IMR-90 (cell line): ENCODE measurements at regions not wholly inside any gene's neighbourhood (a gene's known extent, or its start where the extent isn't known, plus 50 kb on each side); places are given as distances from the start of the nearest gene placed in this dataset.
A peak's percentile ranks its signal among the peaks of the same experiment; 100 is the strongest.

Experiments used
- ATAC-seq: fragments of 200-7000 bp; cut with Tn5 transposase; 2 replicates; pipeline ENCODE4 v1.9.1; 2020; ENCODE audit warnings: low read depth, mild to moderate bottlenecking, moderate library complexity
- BruUV-seq: library from RNA; stranded (reverse); fragments of 400-500 nt; replicated peaks from 2 replicates; lab custom pipeline; 2021; lab: Mats Ljungman, UMichigan
- CTCF ChIA-PET: fragments of 300-600 bp; formaldehyde crosslinking; extraction: SDS; loops from one replicate; lab custom pipeline; 2021; ENCODE audit warnings: antibody characterized with exemption; lab: Yijun Ruan, JAX
- POLR2A ChIA-PET: fragments of 300-600 bp; sonication (Branson Sonifier 250); formaldehyde crosslinking; loops from one replicate; lab custom pipeline; 2022; ENCODE audit warnings: antibody characterized with exemption; ENCODE audit not compliant: unreplicated experiment; lab: Charles Lee
- DNase-seq: peaks from one replicate; pipeline ENCODE4 v3.0.0; 2013
- H2AFZ ChIP-seq: replicated peaks from 2 replicates; pipeline ENCODE3; 2013; ENCODE audit warnings: low read length, mild to moderate bottlenecking; ENCODE audit not compliant: poor library complexity
- H2AK5ac ChIP-seq: 2 replicates; pipeline ENCODE4 v1.6.1; 2013; ENCODE audit warnings: low read depth, low read length, inconsistent platforms
- H2AK9ac ChIP-seq: replicated peaks from 2 replicates; pipeline ENCODE3; 2013; ENCODE audit warnings: mild to moderate bottlenecking, low read depth, low read length, moderate library complexity; ENCODE audit not compliant: poor library complexity
- H2BK120ac ChIP-seq: 2 replicates; pipeline ENCODE4 v1.6.1; 2013; ENCODE audit warnings: low read depth, low read length, inconsistent platforms
- H2BK15ac ChIP-seq: 3 replicates; pipeline ENCODE4 v1.6.1; 2013; ENCODE audit warnings: low read depth, low read length, inconsistent platforms
- H2BK20ac ChIP-seq: 2 replicates; pipeline ENCODE4 v1.6.1; 2013; ENCODE audit warnings: low read depth, mild to moderate bottlenecking, inconsistent platforms, low read length, moderate library complexity
- H2BK5ac ChIP-seq: 2 replicates; pipeline ENCODE4 v1.6.1; 2013; ENCODE audit warnings: mild to moderate bottlenecking, low read depth, low read length, inconsistent platforms; ENCODE audit not compliant: poor library complexity, severe bottlenecking
- H3K14ac ChIP-seq: replicated peaks from 2 replicates; pipeline ENCODE4 v1.6.1; 2013; ENCODE audit warnings: low read depth, low read length, inconsistent platforms
- H3K18ac ChIP-seq: 2 replicates; pipeline ENCODE4 v1.6.1; 2013; ENCODE audit warnings: low read depth, low read length, control low read depth
- H3K23ac ChIP-seq: 2 replicates; pipeline ENCODE4 v1.6.1; 2013; ENCODE audit warnings: low read depth, low read length, inconsistent platforms
- H3K27ac ChIP-seq: 2 replicates; pipeline ENCODE4 v1.5.1; 2013; ENCODE audit warnings: mild to moderate bottlenecking, control low read depth, low read length; ENCODE audit not compliant: insufficient read depth
- H3K27me3 ChIP-seq: 2 replicates; pipeline ENCODE4 v1.6.1; 2013; ENCODE audit warnings: low read length; ENCODE audit not compliant: control insufficient read depth, insufficient read depth
- H3K36me3 ChIP-seq: 2 replicates; pipeline ENCODE4 v1.6.1; 2013; ENCODE audit warnings: low read length, mixed read lengths; ENCODE audit not compliant: control insufficient read depth, insufficient read depth
- H3K4ac ChIP-seq: 2 replicates; pipeline ENCODE4 v1.6.1; 2013; ENCODE audit warnings: low read depth, low read length, inconsistent platforms
- H3K4me1 ChIP-seq: 2 replicates; pipeline ENCODE4 v1.6.1; 2013; ENCODE audit warnings: low read length, mixed read lengths; ENCODE audit not compliant: control insufficient read depth, insufficient read depth
- H3K4me2 ChIP-seq: 2 replicates; pipeline ENCODE4 v1.6.1; 2013; ENCODE audit warnings: low read depth, mild to moderate bottlenecking, control low read depth, low read length, moderate library complexity
- H3K4me3 ChIP-seq: 2 replicates; pipeline ENCODE4 v1.5.1; 2013; ENCODE audit warnings: low read depth, mild to moderate bottlenecking, control low read depth, low read length, moderate library complexity; ENCODE audit not compliant: insufficient read depth
- H3K56ac ChIP-seq: 2 replicates; pipeline ENCODE4 v1.6.1; 2013; ENCODE audit warnings: low read length, inconsistent platforms; ENCODE audit not compliant: insufficient read depth; ENCODE audit errors: extremely low read depth
- H3K79me1 ChIP-seq, 2 experiments: 2 replicates each; pipeline ENCODE4 v1.6.1; 2013; ENCODE audit warnings: low read length in 2 of 2, inconsistent platforms in 1 of 2, low read depth in 1 of 2
- H3K9ac ChIP-seq: 2 replicates; pipeline ENCODE4 v1.6.1; 2013; ENCODE audit warnings: low read depth, low read length, control low read depth
- H3K9me1 ChIP-seq: 2 replicates; pipeline ENCODE4 v1.6.1; 2013; ENCODE audit warnings: low read length, inconsistent platforms; ENCODE audit not compliant: insufficient read depth
- H3K9me3 ChIP-seq: 2 replicates; pipeline ENCODE4 v1.6.1; 2013; ENCODE audit warnings: low read length; ENCODE audit not compliant: control insufficient read depth, insufficient read depth
- H4K20me1 ChIP-seq: 2 replicates; pipeline ENCODE4 v1.6.1; 2013; ENCODE audit warnings: low read length, inconsistent platforms; ENCODE audit not compliant: insufficient read depth
- H4K5ac ChIP-seq: 2 replicates; pipeline ENCODE4 v1.6.1; 2013; ENCODE audit warnings: mild to moderate bottlenecking, low read depth, low read length, control low read depth
- H4K8ac ChIP-seq, 2 experiments: 2 replicates each; pipeline ENCODE4 v1.6.1; 2013; ENCODE audit warnings: low read depth in 2 of 2, low read length in 2 of 2, control low read depth in 1 of 2, inconsistent platforms in 1 of 2
- H4K91ac ChIP-seq: 2 replicates; pipeline ENCODE4 v1.6.1; 2013; ENCODE audit warnings: low read depth, low read length, inconsistent platforms; ENCODE audit not compliant: insufficient read depth
- BHLHE40 ChIP-seq: fragments of 150-350 bp; IDR thresholded peaks from 2 replicates; pipeline ENCODE4 v1.6.1; 2016; ENCODE audit warnings: mild to moderate bottlenecking, low read depth, low read length
- FOS ChIP-seq: fragments of 150-350 bp; IDR thresholded peaks from 2 replicates; pipeline ENCODE4 v1.6.1; 2016; ENCODE audit warnings: low read depth, low read length
- POLR2A ChIP-seq: IDR thresholded peaks from 2 replicates; pipeline ENCODE4 v1.6.1; 2012; ENCODE audit warnings: mild to moderate bottlenecking, low read depth, low read length
- RAD21 ChIP-seq: IDR thresholded peaks from 2 replicates; pipeline ENCODE4 v1.6.1; 2012; ENCODE audit warnings: low read length, improper control_type of control experiment
- SMC3 ChIP-seq: fragments of 150-350 bp; IDR thresholded peaks from 2 replicates; pipeline ENCODE4 v1.6.1; 2016; ENCODE audit warnings: low read depth, mild to moderate bottlenecking, antibody characterized with exemption, low read length, moderate library complexity
- WGBS, 2 experiments: methylation state at CpG; one replicate each; pipeline versions ENCODE4 v1.1.5 to v1.1.7; 2013; ENCODE audit warnings: missing lambda C conversion rate in 2 of 2; ENCODE audit not compliant: insufficient read length in 1 of 2; ENCODE audit errors: extremely low coverage in 2 of 2; 5-methylcytosine and 5-hydroxymethylcytosine counted together
- dilution Hi-C: fragments of 300-500 bp; cut with HindIII; formaldehyde crosslinking; loops from one replicate; pipeline ENCODE4 v1.14.3; 2018; ENCODE audit warnings: low sequenced_read_pairs; ENCODE audit not compliant: unreplicated experiment
- in situ Hi-C: fragments of 300-500 bp; cut with MboI; formaldehyde crosslinking; loops from 3 replicates; pipeline ENCODE4 v1.14.3; 2019; ENCODE audit warnings: low sequenced_read_pairs, inconsistent platforms, mixed read lengths
- intact Hi-C: fragments of 100-400 bp; cut with micrococcal nuclease; formaldehyde crosslinking; loops from 2 replicates; pipeline ENCODE4 v1.10.0; 2022
- TF ChIP-seq, protein P1 (sequence below): fragments of 150-350 bp; IDR thresholded peaks from 2 replicates; pipeline ENCODE4 v1.6.1; 2017; ENCODE audit warnings: mild to moderate bottlenecking, antibody characterized with exemption, low read length, low read depth
- TF ChIP-seq, protein P2 (sequence below): conservative IDR thresholded peaks from 2 replicates; pipeline ENCODE4 v1.5.1; 2012; ENCODE audit warnings: mild to moderate bottlenecking, low read depth, low read length, improper control_type of control experiment

DNA sequence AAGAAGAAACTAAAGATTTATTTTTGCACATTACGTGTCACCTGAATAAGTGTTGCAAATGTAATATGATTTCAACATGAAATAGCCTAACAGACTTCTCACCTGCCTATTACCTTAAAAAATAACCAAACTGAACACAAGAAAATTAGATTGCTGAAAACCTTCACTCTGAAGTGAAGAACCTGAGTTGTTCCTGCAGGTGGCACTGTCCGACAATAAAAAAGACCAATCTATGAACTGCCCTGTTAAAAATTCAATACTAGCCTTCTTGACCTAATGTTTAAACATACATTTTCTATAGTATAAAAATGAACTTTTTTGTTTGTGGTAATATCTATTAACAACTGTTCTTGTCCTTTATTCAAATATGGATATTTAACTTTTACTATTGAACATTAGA, 69.2 kb upstream of the PNPLA4 start:
- intact Hi-C loops (loop anchor here (1.0 to 2.0 kb wide), 2 partner anchors 742 to 818 kb away; no protein-coding TSS in a partner anchor), in situ Hi-C loops (loop anchor here (10.0 kb wide), 1 partner anchor 738 kb away; the partner anchor contains the start of gene ANOS1), dilution Hi-C loops (no loop called here)
- H3K56ac ChIP-seq: no peak overlapping the region
- H4K20me1 ChIP-seq: no peaks in the 10 kb centered on the region
- no peak overlapping the region for H2BK120ac ChIP-seq
- H3K9ac ChIP-seq: no peak overlapping the region
- H3K79me1 ChIP-seq: no peaks in the 10 kb centered on the region
- ChIA-PET CTCF (no interaction called here), POLR2A (no interaction called here)
- H2BK20ac ChIP-seq: no peak overlapping the region
- H2BK5ac ChIP-seq: no peak overlapping the region
- ATAC-seq (peak; percentile 60), DNase-seq (peak; percentile 40)
- no peak overlapping the region for H4K91ac ChIP-seq
- H3K14ac ChIP-seq: no peak overlapping the region
- H2AFZ ChIP-seq: no peak overlapping the region
- no peaks in the 10 kb centered on the region for H3K36me3 ChIP-seq
- peaks cover 1% of the 10 kb centered on the region; the same call in 1 of the 2 replicates for H3K9me3 ChIP-seq
- no peak overlapping the region for H2BK15ac ChIP-seq
- WGBS, 2 experiments: no CpG with 5 or more reads among the region's 2 CpGs
- no peak overlapping the region for H2AK9ac ChIP-seq
- no peak overlapping the region for H3K4me2 ChIP-seq
- no TSS peak for BruUV-seq
- H4K8ac ChIP-seq: no peak overlapping the region
- H3K4ac ChIP-seq: no peak overlapping the region
- no peak overlapping the region for H3K27ac ChIP-seq
- no peaks in the 10 kb centered on the region for H3K4me1 ChIP-seq
- no peak overlapping the region for H4K5ac ChIP-seq
- H3K9me1 ChIP-seq: no peaks in the 10 kb centered on the region
- H3K4me3 ChIP-seq: no peak overlapping the region
- no peaks in the 10 kb centered on the region for H3K27me3 ChIP-seq
- no peak overlapping the region for H3K23ac ChIP-seq
- TF ChIP-seq RAD21: peak; percentile 60
- TF ChIP-seq, protein P1, sequence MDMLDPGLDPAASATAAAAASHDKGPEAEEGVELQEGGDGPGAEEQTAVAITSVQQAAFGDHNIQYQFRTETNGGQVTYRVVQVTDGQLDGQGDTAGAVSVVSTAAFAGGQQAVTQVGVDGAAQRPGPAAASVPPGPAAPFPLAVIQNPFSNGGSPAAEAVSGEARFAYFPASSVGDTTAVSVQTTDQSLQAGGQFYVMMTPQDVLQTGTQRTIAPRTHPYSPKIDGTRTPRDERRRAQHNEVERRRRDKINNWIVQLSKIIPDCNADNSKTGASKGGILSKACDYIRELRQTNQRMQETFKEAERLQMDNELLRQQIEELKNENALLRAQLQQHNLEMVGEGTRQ: no peak
- TF ChIP-seq BHLHE40: no peak
- no peak for TF ChIP-seq FOS
- TF ChIP-seq POLR2A: no peak
- TF ChIP-seq SMC3: peak; percentile 34; the same call in 1 of the 2 replicates
- TF ChIP-seq, protein P2, sequence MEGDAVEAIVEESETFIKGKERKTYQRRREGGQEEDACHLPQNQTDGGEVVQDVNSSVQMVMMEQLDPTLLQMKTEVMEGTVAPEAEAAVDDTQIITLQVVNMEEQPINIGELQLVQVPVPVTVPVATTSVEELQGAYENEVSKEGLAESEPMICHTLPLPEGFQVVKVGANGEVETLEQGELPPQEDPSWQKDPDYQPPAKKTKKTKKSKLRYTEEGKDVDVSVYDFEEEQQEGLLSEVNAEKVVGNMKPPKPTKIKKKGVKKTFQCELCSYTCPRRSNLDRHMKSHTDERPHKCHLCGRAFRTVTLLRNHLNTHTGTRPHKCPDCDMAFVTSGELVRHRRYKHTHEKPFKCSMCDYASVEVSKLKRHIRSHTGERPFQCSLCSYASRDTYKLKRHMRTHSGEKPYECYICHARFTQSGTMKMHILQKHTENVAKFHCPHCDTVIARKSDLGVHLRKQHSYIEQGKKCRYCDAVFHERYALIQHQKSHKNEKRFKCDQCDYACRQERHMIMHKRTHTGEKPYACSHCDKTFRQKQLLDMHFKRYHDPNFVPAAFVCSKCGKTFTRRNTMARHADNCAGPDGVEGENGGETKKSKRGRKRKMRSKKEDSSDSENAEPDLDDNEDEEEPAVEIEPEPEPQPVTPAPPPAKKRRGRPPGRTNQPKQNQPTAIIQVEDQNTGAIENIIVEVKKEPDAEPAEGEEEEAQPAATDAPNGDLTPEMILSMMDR: peak; percentile 58
- H2AK5ac ChIP-seq: no peak overlapping the region
- H3K18ac ChIP-seq: no peak overlapping the region
